ENCODE measurements at regions not wholly inside any gene's neighbourhood (a gene's known extent, or its start where the extent isn't known, plus 50 kb on each side); places are given as distances from the start of the nearest gene placed in this dataset.

DNA sequence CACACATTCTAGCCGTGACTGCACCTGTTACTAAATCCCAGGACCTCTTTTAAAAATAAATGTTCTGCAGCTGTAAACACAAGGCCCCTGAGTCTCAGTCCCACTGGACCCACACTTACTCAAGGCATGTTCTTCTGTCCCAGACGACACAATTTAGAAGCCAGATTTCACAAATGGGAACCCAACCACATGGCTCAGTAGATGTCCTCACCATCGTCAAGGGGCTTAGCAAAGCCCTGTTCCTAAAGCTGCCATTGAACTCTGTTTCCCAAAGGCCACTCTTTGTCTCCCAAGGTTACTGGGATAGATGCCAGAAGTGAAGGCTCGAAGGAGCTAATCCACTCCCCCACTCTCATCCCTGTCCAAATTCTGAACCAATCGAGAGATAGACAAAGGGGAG, 301.0 kb downstream of the GALR1 start:
- TF ChIP-seq POLR2A (IDR thresholded peaks at IDR 0.05) (no peak), POLR2AphosphoS5 (IDR thresholded peaks at IDR 0.05) (no peak)
- TF ChIP-seq, protein P1, sequence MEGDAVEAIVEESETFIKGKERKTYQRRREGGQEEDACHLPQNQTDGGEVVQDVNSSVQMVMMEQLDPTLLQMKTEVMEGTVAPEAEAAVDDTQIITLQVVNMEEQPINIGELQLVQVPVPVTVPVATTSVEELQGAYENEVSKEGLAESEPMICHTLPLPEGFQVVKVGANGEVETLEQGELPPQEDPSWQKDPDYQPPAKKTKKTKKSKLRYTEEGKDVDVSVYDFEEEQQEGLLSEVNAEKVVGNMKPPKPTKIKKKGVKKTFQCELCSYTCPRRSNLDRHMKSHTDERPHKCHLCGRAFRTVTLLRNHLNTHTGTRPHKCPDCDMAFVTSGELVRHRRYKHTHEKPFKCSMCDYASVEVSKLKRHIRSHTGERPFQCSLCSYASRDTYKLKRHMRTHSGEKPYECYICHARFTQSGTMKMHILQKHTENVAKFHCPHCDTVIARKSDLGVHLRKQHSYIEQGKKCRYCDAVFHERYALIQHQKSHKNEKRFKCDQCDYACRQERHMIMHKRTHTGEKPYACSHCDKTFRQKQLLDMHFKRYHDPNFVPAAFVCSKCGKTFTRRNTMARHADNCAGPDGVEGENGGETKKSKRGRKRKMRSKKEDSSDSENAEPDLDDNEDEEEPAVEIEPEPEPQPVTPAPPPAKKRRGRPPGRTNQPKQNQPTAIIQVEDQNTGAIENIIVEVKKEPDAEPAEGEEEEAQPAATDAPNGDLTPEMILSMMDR (IDR thresholded peaks at IDR 0.05): no peak

Measured in sigmoid colon (tissue), 4 donors.